Activated T-cell treated with anti-CD3 and anti-CD28 coated beads, Interleukin-2, amount 50 U/mL, for 4 hours (primary cell): ENCODE measurements at regions not wholly inside any gene's neighbourhood (a gene's known extent, or its start where the extent isn't known, plus 50 kb on each side); places are given as distances from the start of the nearest gene placed in this dataset.
"Not testable (repeated sequence)": the region's sequence is repeated elsewhere in the genome, so short reads cannot be mapped to it uniquely, and the experiment has no call there.

Source experiments
- ATAC-seq, 2 donors: fragments of 200-7000 bp; cut with Tn5 transposase; one replicate each; pipeline ENCODE4 v1.10.0; 2021
- DNase-seq: peaks from one replicate; pipeline ENCODE4 v3.0.0-alpha.2; 2020
- H3K27me3 Mint-ChIP-seq: one replicate; pipeline ENCODE4 v1.8.0; 2021; ENCODE audit warnings: low read depth, mixed read lengths
- H3K36me3 Mint-ChIP-seq: one replicate; pipeline ENCODE4 v1.8.0; 2022; ENCODE audit warnings: mixed read lengths; ENCODE audit not compliant: insufficient read depth
- H3K4me1 Mint-ChIP-seq: one replicate; pipeline ENCODE4 v1.8.0; 2021; ENCODE audit warnings: low read depth, mixed read lengths
- H3K4me3 Mint-ChIP-seq: one replicate; pipeline ENCODE4 v1.8.0; 2021; ENCODE audit warnings: mild to moderate bottlenecking, moderate library complexity, mixed read lengths
- H3K9me3 Mint-ChIP-seq: one replicate; pipeline ENCODE4 v1.8.0; 2021; ENCODE audit warnings: mixed read lengths

GRCh38 chr13:38283346-38283745, 66.3 kb upstream of the UFM1 start:
- no peaks in the 10 kb centered on the region for H3K36me3 Mint-ChIP-seq
- H3K4me3 Mint-ChIP-seq: no peak overlapping the region
- H3K4me1 Mint-ChIP-seq: no peaks in the 10 kb centered on the region
- H3K9me3 Mint-ChIP-seq: peaks cover 15% of the 10 kb centered on the region
- H3K27me3 Mint-ChIP-seq: no peaks in the 10 kb centered on the region
- ATAC-seq: no peak
- DNase-seq: no peak

DNA sequence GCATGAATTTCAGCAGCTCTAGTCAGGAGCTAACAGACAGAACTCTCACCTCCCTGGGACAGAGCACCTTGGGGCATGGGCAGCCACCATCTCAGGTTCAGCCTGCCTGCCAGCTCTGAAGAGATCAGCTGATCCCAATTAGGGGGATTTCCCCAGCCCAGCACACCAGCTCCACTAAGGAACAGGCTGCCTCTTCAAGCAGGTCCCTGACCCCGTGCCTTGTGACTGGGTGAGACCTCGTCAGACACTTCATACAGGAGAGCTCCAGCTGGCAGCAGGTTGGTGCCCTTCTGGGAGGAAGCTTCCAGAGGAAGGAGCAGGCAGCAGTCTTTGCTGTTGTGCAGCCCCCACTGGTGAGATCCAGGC, 84.5 kb upstream of the UFM1 start:
- DNase-seq (no peak), ATAC-seq (no peak)
- no peak overlapping the region for H3K4me3 Mint-ChIP-seq
- no peaks in the 10 kb centered on the region for H3K36me3 Mint-ChIP-seq
- no peaks in the 10 kb centered on the region for H3K4me1 Mint-ChIP-seq
- H3K9me3 Mint-ChIP-seq: peaks cover 18% of the 10 kb centered on the region
- H3K27me3 Mint-ChIP-seq: no peaks in the 10 kb centered on the region

DNA sequence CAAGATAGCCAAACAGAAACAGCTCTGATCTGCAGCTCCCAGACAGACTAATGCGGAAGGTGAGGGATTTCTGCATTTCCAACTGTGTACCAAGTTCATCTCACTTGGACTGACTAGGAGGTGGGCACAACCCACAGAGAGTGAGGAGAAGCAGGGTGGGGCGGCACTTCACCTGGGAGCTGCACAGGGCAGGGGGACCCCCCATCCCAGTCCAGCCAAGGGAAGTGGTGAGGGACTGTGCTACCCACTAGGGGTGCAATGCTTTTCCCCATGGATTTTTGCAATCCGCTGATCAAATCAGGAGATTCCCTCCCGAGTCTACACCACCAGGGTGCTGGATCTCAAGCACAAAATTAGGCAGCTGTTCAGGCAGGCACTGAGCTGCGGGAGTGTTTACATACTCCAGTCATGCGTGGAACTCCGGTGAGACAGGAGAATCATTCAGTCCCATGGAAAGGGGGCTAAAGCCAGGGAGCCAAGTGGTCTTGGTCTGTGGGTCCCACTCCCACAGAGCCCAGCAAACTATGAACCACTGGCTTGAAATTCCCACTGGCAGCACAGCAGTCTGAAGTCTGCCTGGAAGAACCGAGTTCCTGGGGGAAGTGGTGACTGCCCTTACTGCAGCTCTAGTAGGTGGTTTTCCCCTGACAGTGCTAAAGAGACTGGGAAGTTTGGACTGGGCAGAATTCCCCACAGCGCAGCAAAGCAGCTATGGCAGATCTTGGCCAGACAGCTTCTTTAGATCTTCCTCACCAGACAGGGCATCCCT, 85.1 kb upstream of the UFM1 start:
- Mint-ChIP-seq H3K27me3 (no peaks in the 10 kb centered on the region), H3K4me3 (no peak overlapping the region), H3K4me1 (no peaks in the 10 kb centered on the region), H3K9me3 (peaks cover 18% of the 10 kb centered on the region), H3K36me3 (no peaks in the 10 kb centered on the region)
- ATAC-seq (no peak), DNase-seq (no peak)

DNA sequence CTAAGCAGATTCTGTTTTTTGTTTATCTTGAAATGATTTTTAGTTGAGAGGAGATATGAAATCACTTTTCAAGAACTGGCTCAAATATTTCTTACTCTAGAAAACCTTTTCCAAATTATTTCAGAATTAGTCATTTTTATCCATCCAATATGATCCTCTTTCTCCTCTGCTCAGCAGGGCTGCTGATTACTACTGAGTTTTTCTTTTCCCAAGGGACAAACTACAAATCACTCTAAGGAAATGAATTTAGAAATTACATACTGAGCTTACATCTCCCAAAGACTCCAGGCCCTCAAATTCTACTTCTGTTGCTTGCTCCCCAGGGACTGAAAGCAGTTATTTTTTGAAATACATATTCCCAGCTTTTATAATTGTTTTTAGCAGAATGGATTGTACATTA, 87.4 kb upstream of the UFM1 start:
- Mint-ChIP-seq H3K36me3 (no peaks in the 10 kb centered on the region), H3K4me3 (no peak overlapping the region), H3K4me1 (no peaks in the 10 kb centered on the region), H3K9me3 (peaks cover 12% of the 10 kb centered on the region), H3K27me3 (no peaks in the 10 kb centered on the region)
- DNase-seq (no peak), ATAC-seq (no peak)

GRCh38 chr13:38255600-38255999, 94.1 kb upstream of the UFM1 start:
- Mint-ChIP-seq H3K4me3 (no peak overlapping the region), H3K36me3 (no peaks in the 10 kb centered on the region), H3K9me3 (no peaks in the 10 kb centered on the region), H3K27me3 (no peaks in the 10 kb centered on the region), H3K4me1 (no peaks in the 10 kb centered on the region)
- DNase-seq (no peak), ATAC-seq (no peak)

DNA sequence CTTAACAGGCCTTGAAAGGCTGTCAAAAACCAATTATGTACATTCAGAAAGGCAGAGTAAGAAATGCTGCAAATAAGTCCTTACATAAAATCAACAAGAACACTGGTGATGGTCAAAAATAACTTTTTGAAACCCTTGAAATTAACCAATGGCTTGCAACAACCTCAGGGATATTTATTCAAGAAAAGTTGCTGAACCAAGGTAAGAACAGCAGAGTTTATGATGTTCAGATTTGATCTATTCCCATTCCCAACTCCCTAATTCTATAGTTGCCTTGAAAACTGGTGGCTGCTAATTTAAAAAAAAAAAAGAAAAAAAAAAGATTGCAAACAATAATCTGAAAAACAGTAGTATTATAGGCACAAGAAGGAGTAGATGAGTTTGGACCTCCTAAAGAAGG, 109.8 kb upstream of the UFM1 start:
- Mint-ChIP-seq H3K27me3 (no peaks in the 10 kb centered on the region), H3K4me1 (no peaks in the 10 kb centered on the region), H3K4me3 (no peak overlapping the region), H3K9me3 (peaks cover 11% of the 10 kb centered on the region), H3K36me3 (no peaks in the 10 kb centered on the region)
- no peak for DNase-seq
- ATAC-seq: no peak

- DNase-seq (no peak), ATAC-seq (no peak)
- H3K4me1 Mint-ChIP-seq: no peaks in the 10 kb centered on the region
- no peaks in the 10 kb centered on the region for H3K27me3 Mint-ChIP-seq
- no peak overlapping the region for H3K4me3 Mint-ChIP-seq
- H3K9me3 Mint-ChIP-seq: peaks cover 14% of the 10 kb centered on the region
- no peaks in the 10 kb centered on the region for H3K36me3 Mint-ChIP-seq
Measured at GRCh38 chr13:38228322-38228721, 121.3 kb upstream of the UFM1 start.

GRCh38 chr13:38226496-38226895, 123.2 kb upstream of the UFM1 start:
- DNase-seq: no peak
- H3K4me3 Mint-ChIP-seq: no peak overlapping the region
- no peaks in the 10 kb centered on the region for H3K36me3 Mint-ChIP-seq
- peaks cover 3% of the 10 kb centered on the region for H3K9me3 Mint-ChIP-seq
- no peaks in the 10 kb centered on the region for H3K4me1 Mint-ChIP-seq
- H3K27me3 Mint-ChIP-seq: no peaks in the 10 kb centered on the region
- ATAC-seq: no peak

- DNase-seq (no peak), ATAC-seq (no peak)
- Mint-ChIP-seq H3K27me3 (no peaks in the 10 kb centered on the region), H3K4me1 (no peaks in the 10 kb centered on the region), H3K9me3 (no peaks in the 10 kb centered on the region), H3K36me3 (no peaks in the 10 kb centered on the region), H3K4me3 (no peak overlapping the region)
Measured at GRCh38 chr13:38223089-38223488, 126.6 kb upstream of the UFM1 start.

GRCh38 chr13:38221120-38221519, 128.5 kb upstream of the UFM1 start:
- not testable (repeated sequence) for H3K27me3 Mint-ChIP-seq, H3K4me3 Mint-ChIP-seq, H3K4me1 Mint-ChIP-seq, DNase-seq, H3K36me3 Mint-ChIP-seq, ATAC-seq, H3K9me3 Mint-ChIP-seq

DNA sequence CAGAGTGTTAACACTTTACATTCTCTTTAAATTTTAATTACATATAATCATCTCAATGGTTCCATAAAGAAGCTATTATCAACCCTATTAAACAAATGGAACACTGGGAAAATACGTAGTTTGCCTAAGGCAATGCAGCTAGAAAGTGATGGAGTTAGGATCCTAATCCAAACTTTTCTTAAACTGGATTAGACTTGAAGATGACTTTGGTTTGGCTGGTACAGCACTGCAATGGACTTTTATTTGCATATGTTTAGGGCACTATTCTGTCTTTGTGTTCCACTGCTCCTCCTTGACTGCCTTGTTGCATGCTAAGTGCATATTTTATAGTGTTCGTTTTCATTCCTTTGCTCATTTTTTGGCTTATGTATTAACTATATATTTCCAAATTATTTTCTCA, 133.5 kb upstream of the UFM1 start:
- Mint-ChIP-seq H3K36me3 (no peaks in the 10 kb centered on the region), H3K9me3 (peaks cover 13% of the 10 kb centered on the region), H3K27me3 (no peaks in the 10 kb centered on the region), H3K4me3 (no peak overlapping the region), H3K4me1 (no peaks in the 10 kb centered on the region)
- ATAC-seq (no peak), DNase-seq (no peak)

GRCh38 chr13:38213314-38213713, 136.3 kb upstream of the UFM1 start:
- no peak for DNase-seq
- no peaks in the 10 kb centered on the region for H3K27me3 Mint-ChIP-seq
- no peak for ATAC-seq
- no peak overlapping the region for H3K4me3 Mint-ChIP-seq
- H3K9me3 Mint-ChIP-seq: peaks cover 17% of the 10 kb centered on the region
- H3K36me3 Mint-ChIP-seq: no peaks in the 10 kb centered on the region
- H3K4me1 Mint-ChIP-seq: no peaks in the 10 kb centered on the region

- Mint-ChIP-seq H3K9me3 (peaks cover 17% of the 10 kb centered on the region), H3K36me3 (no peaks in the 10 kb centered on the region), H3K4me3 (no peak overlapping the region), H3K27me3 (no peaks in the 10 kb centered on the region), H3K4me1 (no peaks in the 10 kb centered on the region)
- ATAC-seq (no peak), DNase-seq (no peak)
Measured at GRCh38 chr13:38210928-38211596, 138.6 kb upstream of the UFM1 start.

DNA sequence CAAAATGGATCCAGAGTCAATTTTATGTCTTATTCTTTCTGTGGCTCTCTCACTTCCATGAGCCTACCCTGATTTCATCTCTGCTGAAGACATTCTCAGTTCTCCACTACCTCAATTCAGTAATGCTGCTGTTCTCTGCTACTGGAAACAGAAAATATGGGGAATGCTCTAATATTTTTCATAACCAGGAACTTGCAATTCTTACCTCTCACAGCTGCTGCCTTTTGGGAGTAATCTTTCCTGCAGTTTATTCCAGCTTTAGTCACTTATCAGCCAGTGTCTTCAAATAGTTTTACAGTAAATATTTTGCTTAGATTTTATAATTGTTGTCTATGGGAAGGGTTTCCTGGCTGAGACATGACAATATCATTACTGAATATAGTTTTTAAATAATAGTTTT, 145.1 kb upstream of the UFM1 start:
- no peak overlapping the region for H3K4me3 Mint-ChIP-seq
- no peaks in the 10 kb centered on the region for H3K4me1 Mint-ChIP-seq
- H3K9me3 Mint-ChIP-seq: no peaks in the 10 kb centered on the region
- peaks cover 2% of the 10 kb centered on the region for H3K27me3 Mint-ChIP-seq
- H3K36me3 Mint-ChIP-seq: no peaks in the 10 kb centered on the region
- ATAC-seq (no peak), DNase-seq (no peak)

GRCh38 chr13:38202740-38203139, 146.9 kb upstream of the UFM1 start:
- DNase-seq: no peak
- Mint-ChIP-seq H3K4me1 (no peaks in the 10 kb centered on the region), H3K4me3 (no peak overlapping the region), H3K27me3 (peaks cover 2% of the 10 kb centered on the region), H3K36me3 (no peaks in the 10 kb centered on the region), H3K9me3 (no peaks in the 10 kb centered on the region)
- ATAC-seq: peak; percentile 37 to 52
